ENCODE measurements at regions not wholly inside any gene's neighbourhood (a gene's known extent, or its start where the extent isn't known, plus 50 kb on each side); places are given as distances from the start of the nearest gene placed in this dataset.
"Not testable (repeated sequence)": the region's sequence is repeated elsewhere in the genome, so short reads cannot be mapped to it uniquely, and the experiment has no call there.

DNA sequence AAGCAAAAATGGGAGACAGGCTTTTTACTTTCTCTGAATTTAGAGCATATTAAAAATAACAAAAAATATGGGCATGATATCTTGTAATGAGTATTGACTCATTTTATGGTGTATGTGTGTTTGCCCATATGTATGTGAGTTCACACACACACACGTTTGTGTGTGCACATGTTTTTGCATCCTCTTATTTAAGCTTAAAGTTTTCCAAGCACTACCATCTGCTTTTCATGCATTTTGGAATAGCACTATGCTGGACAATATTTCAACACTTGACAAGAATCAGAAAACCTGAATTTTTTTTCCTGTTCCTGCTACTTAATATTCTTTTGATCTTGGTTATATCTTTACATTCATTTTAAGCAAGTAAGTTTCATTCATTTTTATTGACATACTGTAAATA lies 872.7 kb downstream of the OTOL1 start:
- in situ Hi-C loops (cut with HindIII; ENCODE audit: low pct_ligation_motif_present, low pct_unique_long_range_greater_than_20kb, low sequenced_read_pairs): no loop called here
- DNase-seq: no peak

DNA sequence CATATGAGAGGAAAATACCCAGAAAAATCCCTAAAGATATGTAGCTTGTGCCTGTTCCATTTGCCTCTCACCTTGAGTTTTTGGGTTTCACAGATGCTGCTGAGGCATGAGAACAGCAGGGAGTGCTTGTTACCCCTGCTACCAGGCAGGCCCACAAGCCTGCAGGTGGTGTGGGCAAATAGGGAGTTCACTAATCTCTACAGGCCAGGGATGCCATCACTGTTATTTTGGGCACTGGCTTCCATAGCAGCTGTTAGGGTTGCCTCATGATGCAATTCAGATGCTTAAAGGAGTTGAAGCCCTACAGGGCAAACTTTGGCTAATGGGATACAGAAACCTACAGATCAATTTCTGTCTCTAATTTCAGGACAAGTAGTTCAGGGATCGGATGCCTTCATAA lies 873.5 kb downstream of the OTOL1 start:
- in situ Hi-C loops (cut with HindIII; ENCODE audit: low pct_ligation_motif_present, low pct_unique_long_range_greater_than_20kb, low sequenced_read_pairs): no loop called here
- DNase-seq: no peak

DNA sequence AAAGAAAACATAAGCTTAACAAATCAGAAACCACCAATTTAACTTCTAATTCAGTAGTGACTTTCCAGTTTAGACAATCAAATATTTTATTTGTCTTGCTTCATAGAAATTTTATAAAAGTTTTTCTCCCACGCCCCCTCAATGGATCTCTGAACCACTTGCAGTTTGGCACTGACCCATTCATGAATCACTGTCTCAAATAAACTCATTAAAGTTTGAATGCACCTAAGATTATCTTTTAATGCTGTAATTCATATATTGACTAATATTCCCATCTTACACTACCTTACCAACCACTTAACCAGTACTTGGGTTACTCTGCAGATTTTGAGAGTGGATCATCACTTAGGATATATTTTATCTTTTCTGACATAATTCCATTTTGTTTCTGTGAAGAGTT lies 880.2 kb downstream of the OTOL1 start:
- no peak for DNase-seq
- in situ Hi-C loops (cut with HindIII; ENCODE audit: low pct_ligation_motif_present, low pct_unique_long_range_greater_than_20kb, low sequenced_read_pairs): no loop called here

DNA sequence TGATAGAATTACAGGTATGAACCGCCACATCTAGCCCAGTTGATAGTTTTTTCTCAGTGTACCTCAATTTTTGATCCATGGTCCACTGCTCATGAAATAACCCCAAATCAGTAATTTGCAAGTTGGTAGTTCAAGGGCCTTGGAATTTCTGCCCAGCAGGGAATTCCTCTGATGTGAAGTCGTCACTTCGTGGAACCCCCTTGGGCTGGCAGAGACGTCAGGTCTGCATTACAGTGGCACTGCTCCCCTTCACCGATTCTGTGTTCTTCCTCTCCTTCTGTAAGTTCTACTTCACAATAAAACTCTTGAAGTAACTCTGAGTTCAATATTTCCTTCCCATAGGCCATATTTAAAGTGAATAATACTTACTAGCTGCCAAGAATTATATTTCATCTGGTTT lies 881.0 kb downstream of the OTOL1 start:
- no peak for DNase-seq
- in situ Hi-C loops (cut with HindIII; ENCODE audit: low pct_ligation_motif_present, low pct_unique_long_range_greater_than_20kb, low sequenced_read_pairs): no loop called here

DNA sequence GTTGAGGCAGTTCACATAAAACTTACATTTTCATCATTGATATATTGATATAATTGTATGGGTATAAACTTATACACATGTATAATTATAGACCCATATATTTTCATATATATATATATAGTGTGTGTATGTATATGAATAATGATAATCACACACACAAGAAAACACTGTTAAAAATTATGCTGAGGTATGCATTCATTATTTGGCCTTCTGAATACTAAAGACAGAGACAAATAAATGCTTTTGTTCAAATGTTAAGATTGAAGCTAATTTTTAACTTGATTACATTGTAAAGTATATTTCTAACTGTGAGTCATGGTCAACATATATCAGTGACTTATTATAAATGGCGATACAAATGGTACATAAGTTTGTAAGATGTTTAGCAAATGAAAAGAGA lies 888.8 kb downstream of the OTOL1 start:
- in situ Hi-C loops (cut with HindIII; ENCODE audit: low pct_ligation_motif_present, low pct_unique_long_range_greater_than_20kb, low sequenced_read_pairs): no loop called here

DNA sequence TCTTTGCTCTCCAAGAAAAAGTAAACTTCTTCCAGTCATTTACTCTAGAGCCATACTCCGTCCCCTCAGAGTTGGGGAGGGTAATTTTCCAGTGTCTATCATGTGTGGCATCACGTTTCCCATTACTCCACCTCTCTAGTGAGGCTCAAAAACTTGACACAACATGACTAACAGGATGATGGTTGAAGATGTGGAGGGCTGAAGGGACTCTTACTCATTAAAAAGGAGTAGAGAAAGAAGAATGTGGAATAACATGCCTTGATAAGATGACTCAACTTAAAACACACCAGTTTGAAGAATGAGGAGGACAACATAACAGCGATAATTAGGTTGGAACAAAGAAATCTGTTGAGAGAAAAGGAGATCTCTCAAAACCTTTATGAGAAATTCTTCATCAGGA lies 894.3 kb downstream of the OTOL1 start:
- DNase-seq: no peak
- in situ Hi-C loops (cut with HindIII; ENCODE audit: low pct_ligation_motif_present, low pct_unique_long_range_greater_than_20kb, low sequenced_read_pairs): no loop called here

More for the DNA sequence above, 888.8 kb downstream of the OTOL1 start:
- no peak for DNase-seq

DNA sequence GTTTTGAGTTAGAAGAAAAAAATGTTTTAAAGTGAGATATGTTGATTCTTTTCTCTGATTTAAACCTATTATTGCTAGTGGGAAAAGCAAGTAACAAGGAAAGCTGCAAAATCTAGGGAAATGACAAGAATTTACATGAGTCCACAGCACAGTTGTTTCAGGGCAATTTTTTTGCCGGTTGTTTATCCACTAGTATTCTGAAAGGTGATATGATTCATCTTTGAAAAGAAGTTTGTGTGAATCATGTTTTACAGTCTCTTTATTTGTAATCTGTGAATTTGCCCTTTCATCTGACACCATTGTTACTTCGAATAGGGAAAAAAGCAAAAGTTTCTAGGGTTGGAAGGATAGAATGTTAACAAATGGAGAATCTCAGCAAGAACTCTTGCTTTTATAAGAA lies 894.7 kb downstream of the OTOL1 start:
- no peak for DNase-seq
- in situ Hi-C loops (cut with HindIII; ENCODE audit: low pct_ligation_motif_present, low pct_unique_long_range_greater_than_20kb, low sequenced_read_pairs): no loop called here

DNA sequence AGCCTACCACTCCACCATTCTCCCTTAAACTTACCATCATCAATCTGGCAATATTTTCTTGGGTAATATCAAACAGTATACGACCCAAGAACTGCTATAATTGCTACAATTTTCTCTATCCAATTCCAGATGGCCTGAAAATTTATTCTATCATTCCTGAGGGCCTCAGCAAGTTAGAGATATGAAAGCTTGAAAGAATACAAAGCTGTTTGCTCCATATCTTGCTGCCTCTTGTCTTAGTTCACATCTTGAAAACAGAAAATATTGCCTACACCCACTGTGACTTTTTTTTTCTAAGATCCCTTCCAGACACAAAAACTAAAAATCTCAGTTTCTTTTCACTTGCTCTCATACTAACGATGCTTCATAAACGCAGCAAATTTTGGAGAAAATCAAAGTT lies 898.9 kb downstream of the OTOL1 start:
- in situ Hi-C loops (cut with HindIII; ENCODE audit: low pct_ligation_motif_present, low pct_unique_long_range_greater_than_20kb, low sequenced_read_pairs): no loop called here
- DNase-seq: no peak

DNA sequence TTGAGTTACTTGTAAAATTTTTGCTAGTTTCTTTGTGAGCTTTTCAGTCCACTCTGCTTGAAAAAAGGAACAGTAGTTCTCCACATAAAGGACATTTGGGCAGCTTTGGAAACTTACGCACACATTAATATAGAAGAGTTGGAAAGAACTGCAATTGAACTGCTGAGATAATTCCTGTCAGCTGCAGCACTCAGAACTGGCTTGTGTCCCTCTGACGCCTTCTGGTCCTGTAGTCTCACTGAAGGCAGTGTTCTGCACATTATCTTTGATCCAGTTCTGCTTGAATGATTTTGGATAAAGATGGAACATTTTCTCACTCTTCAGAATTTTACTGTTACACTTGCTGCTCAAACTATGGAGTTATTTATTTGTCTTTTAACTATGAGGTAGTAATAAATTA lies 901.9 kb downstream of the OTOL1 start:
- DNase-seq: no peak
- in situ Hi-C loops (cut with HindIII; ENCODE audit: low pct_ligation_motif_present, low pct_unique_long_range_greater_than_20kb, low sequenced_read_pairs): no loop called here

DNA sequence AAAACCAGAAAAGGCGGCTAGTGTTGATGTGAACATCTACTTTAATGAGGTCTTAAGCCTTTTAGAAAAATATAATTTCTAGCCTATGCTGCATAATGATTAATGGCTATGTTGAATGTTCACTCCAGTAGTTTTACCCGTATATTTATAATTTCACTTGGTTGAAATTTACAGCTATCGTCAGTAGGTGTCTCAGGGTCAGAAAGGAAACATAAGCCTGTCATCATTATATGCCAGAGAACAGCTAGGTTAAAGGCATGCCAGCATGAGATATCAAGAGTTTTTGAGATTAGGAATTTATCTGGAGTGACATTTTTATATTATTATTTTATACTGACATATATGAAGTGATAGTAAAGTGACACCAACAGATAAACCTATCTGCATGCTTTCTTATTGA lies 904.1 kb downstream of the OTOL1 start:
- DNase-seq: no peak
- in situ Hi-C loops (cut with HindIII; ENCODE audit: low pct_ligation_motif_present, low pct_unique_long_range_greater_than_20kb, low sequenced_read_pairs): no loop called here

DNA sequence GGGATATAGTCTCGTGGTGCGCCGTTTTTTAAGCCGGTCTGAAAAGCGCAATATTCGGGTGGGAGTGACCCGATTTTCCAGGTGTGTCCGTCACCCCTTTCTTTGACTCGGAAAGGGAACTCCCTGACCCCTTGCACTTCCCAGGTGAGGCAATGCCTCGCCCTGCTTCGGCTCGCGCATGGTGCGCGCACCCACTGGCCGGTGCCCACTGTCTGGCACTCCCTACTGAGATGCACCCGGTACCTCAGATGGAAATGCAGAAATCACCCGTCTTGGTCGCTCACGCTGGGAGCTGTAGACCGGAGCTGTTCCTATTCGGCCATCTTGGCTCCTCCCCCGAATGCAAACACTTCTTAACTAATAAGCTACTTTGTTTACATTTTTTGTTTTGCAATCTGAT lies 914.9 kb downstream of the OTOL1 start:
- in situ Hi-C loops (cut with HindIII; ENCODE audit: low pct_ligation_motif_present, low pct_unique_long_range_greater_than_20kb, low sequenced_read_pairs): not testable (repeated sequence)

DNA sequence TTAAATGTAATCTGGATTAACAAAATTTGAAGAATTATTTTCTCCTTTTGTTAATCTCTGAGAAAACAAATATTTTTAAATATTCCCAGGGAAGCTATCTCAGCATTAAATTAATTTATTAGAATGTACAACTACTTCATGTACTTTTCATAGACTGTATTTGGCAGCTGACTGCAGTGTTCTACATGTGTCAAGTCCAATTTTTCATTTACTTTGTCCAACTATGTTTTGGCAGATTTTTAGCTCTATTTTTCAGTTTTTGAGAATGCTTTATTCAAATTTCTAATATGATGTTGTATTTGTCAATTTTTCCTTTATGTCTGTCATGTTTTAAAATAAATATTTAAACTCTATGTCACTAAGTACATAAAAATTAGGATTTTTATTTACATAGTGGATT lies 925.1 kb downstream of the OTOL1 start:
- in situ Hi-C loops (cut with HindIII; ENCODE audit: low pct_ligation_motif_present, low pct_unique_long_range_greater_than_20kb, low sequenced_read_pairs): no loop called here
- no peak for DNase-seq

More for the DNA sequence above, 914.9 kb downstream of the OTOL1 start:
- not testable (repeated sequence) for DNase-seq

DNA sequence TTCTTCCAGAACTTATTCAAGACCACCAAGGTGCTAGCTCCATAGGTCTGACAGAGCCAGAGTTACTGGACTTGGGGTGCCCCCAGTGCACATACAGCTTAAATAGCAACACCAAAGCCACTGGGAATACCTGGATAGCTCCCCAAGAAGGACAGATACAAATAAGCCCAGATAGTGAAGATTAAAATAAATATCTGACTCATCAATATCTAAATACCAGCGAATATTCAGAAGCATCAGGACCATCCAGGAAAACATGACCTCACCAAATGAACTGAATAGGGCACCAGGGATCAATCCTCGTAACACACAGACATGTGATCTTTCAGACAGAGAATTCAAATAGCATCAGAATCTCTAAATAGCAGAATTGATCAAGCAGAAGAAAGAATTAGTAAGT lies 931.6 kb downstream of the OTOL1 start:
- DNase-seq: no peak
- in situ Hi-C loops (cut with HindIII; ENCODE audit: low pct_ligation_motif_present, low pct_unique_long_range_greater_than_20kb, low sequenced_read_pairs): no loop called here

DNA sequence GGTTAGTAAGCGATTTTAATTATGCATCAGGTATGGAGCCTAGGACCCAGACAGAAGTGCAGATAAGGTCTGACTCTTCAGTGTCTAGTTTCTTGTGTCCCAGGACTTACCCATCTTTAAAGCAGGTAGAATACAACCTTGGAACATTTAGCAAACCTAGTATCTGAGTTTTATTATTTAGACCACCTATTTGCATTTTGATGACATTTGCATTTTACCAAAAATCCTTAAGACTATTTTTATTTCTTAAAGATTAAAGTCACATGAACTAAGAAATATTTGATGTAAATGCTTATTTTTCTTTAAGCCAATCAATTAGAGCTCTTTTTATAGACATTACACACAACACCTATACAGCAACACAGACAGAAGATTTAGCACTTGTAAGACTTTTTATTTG lies 939.1 kb downstream of the OTOL1 start:
- no peak for DNase-seq
- in situ Hi-C loops (cut with HindIII; ENCODE audit: low pct_ligation_motif_present, low pct_unique_long_range_greater_than_20kb, low sequenced_read_pairs): no loop called here

DNA sequence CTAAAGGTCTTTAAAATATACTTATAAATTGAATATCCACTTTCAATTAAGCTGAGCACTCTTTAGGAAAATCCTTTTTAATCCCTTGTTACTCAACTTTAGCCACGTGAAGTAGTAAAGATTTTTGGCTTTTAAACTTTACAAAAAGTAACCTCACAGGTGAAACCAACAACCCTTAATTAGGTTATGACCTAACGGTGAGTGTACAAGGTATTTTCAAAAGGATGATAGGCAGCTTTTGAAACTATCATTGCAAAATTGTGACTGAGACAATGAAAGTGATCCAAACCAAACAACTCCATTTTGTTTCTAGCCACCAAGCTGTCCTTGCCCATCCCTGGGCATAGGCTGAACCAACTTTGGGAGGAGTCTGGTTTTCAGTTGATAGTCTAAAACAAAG lies 940.2 kb downstream of the OTOL1 start:
- no peak for DNase-seq
- in situ Hi-C loops (cut with HindIII; ENCODE audit: low pct_ligation_motif_present, low pct_unique_long_range_greater_than_20kb, low sequenced_read_pairs): no loop called here

DNA sequence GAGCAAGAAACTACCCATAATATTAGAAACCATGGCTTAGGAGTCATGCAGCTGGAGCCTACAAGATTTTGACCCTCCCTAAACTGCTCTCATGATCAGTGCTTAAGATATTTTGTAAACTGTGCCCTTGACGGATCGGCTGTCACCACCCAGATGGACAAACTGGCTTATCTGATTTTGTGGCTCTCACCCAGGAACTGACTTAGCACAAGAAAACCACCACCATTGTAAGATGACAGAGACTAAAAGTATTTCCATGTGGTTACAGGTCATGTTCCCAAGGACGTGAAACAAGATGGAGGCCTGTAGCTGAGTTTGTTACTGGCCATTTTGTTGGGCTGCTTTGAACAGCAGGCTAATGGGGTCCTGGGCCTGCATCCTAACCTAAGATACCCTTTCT lies 940.9 kb downstream of the OTOL1 start:
- in situ Hi-C loops (cut with HindIII; ENCODE audit: low pct_ligation_motif_present, low pct_unique_long_range_greater_than_20kb, low sequenced_read_pairs): no loop called here
- no peak for DNase-seq

DNA sequence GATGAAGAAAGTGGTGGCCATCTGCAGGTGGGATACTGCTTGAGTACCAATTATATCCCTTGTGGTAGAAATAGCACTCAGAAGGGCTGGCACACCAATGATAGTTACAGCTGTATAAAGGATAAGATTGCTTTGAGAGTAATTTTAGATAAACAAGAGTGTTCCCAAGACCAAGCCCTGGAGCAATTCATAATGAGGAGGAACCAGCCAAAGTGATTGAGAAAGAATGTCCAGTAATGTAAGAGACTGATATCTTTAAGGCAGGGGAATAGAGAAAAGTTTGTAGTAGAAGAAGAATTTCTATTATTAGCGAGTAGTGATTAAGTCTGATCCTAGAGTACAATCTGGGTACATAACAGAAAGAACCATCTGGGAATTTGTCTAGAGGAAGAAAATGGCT lies 945.1 kb downstream of the OTOL1 start:
- no peak for DNase-seq
- in situ Hi-C loops (cut with HindIII; ENCODE audit: low pct_ligation_motif_present, low pct_unique_long_range_greater_than_20kb, low sequenced_read_pairs): no loop called here

DNA sequence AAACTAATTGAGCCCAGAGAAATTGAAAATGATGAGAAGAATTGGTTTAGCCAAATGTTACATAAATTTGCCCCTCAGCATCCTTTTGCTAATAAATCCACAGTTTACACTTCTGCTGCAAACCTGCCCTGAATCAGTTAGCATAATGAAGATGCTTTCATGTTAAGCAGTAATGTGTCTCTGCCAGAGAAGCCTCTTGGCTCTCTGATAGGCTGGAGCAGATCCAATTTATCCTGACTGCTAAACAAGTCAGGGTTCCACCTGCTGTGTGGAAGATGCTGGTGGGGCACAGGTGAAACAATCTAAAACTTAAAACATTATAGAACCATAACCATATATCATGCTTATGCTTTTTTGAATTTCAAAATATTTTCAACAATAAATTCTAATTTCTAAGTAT lies 946.8 kb downstream of the OTOL1 start:
- no peak for DNase-seq
- in situ Hi-C loops (cut with HindIII; ENCODE audit: low pct_ligation_motif_present, low pct_unique_long_range_greater_than_20kb, low sequenced_read_pairs): no loop called here

DNA sequence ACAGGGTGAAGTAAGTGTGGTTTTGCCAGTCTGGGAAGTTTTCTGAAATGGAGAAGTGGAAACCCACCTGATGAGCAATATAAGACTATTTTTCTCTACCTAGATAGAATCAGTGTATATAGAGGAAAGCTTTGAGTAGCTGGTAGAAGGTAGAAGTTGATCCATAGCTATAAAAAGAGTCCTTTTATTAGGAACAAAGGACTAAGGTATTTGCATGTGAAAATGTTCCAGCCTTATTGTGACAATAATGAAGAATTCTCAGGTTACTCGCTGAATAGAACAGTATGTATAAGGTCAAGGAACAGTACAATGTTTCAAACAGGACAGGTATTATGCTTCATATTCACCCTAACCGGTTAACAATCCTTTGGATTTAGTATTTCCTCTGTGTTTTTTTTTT lies 972.2 kb downstream of the OTOL1 start:
- in situ Hi-C loops (cut with HindIII; ENCODE audit: low pct_ligation_motif_present, low pct_unique_long_range_greater_than_20kb, low sequenced_read_pairs): no loop called here
- DNase-seq: no peak

DNA sequence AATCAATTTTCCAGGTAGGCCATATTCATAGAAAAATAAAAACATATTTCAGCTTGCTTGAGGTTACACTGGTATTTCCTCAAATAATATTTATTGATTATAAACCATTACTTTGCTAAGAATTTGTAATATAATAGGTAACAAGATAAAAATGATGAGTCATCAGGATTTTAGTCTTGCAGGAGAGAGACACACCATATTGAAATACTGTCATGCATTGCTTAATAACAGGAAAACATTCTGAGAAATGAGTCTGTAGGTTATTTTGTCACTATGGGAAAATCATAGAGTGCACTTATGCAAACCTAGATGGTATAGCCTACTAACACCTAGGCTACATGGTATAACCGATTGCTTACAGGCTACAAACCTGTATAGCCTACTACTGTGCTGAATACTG lies 990.5 kb downstream of the OTOL1 start:
- in situ Hi-C loops (cut with HindIII; ENCODE audit: low pct_ligation_motif_present, low pct_unique_long_range_greater_than_20kb, low sequenced_read_pairs): no loop called here
- DNase-seq: no peak

DNA sequence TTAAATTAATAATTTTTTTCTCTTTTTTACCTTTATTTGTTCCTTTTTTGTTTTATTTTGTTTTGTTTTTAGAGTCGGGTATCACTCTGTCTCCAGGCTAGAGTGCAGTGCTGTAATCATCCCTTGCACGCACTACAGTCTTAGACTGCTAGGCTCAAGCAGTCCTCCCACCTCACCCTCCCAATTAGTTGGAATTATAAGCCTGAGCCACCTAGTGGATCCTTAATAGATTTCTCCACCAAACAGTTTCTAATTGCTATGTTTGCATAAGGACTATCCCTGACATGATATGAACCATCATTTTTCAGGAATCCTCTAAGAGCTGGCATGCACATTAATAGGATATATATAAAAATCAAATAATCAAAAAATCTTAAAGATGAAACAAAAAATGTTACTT lies 993.2 kb downstream of the OTOL1 start:
- in situ Hi-C loops (cut with HindIII; ENCODE audit: low pct_ligation_motif_present, low pct_unique_long_range_greater_than_20kb, low sequenced_read_pairs): no loop called here
- DNase-seq: no peak

DNA sequence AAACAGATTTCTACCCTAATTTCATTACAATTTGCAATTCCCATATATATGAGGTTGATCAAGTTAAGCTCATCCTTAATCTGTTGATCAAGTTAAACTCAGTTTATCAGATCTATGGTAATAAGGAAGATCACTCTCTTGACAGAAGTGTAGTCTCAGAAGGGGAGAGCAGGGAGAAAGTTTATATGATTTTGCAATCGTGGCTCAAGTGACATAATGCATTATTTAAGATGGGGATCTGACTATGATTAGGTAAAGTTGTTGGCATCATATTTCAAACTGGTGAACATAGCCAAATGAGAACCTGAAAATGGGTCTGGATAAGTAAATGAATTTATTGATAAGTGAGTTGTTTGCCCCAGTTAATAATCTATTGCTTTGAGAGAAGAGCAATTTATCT lies 995.3 kb downstream of the OTOL1 start:
- no peak for DNase-seq
- in situ Hi-C loops (cut with HindIII; ENCODE audit: low pct_ligation_motif_present, low pct_unique_long_range_greater_than_20kb, low sequenced_read_pairs): no loop called here
